Endothelial cell of umbilical vein (primary cell): ENCODE measurements at regions not wholly inside any gene's neighbourhood (a gene's known extent, or its start where the extent isn't known, plus 50 kb on each side); places are given as distances from the start of the nearest gene placed in this dataset.

Experiments
- EZH2 ChIP-seq: IDR thresholded peaks from 2 replicates; pipeline ENCODE4 v1.6.1; 2012; ENCODE audit warnings: borderline replicate concordance, low read depth, mild to moderate bottlenecking, moderate library complexity, low read length, inconsistent platforms; ENCODE audit not compliant: severe bottlenecking
- FOS ChIP-seq: IDR thresholded peaks from 2 replicates; pipeline ENCODE4 v1.6.1; 2011; ENCODE audit warnings: mild to moderate bottlenecking, low read length, moderate library complexity, borderline replicate concordance; ENCODE audit not compliant: insufficient read depth
- JUN ChIP-seq: IDR thresholded peaks from 2 replicates; pipeline ENCODE4 v1.6.1; 2011; ENCODE audit warnings: borderline replicate concordance, low read depth; ENCODE audit not compliant: insufficient read length, insufficient read depth
- MYC ChIP-seq: IDR thresholded peaks from one replicate; pipeline ENCODE4 v1.6.1; 2011; ENCODE audit warnings: mild to moderate bottlenecking, low read depth, low read length
- POLR2A ChIP-seq: IDR thresholded peaks from 2 replicates; pipeline ENCODE4 v1.6.1; 2012; ENCODE audit warnings: low read depth, mild to moderate bottlenecking, control low read depth, low read length
- POLR2AphosphoS5 ChIP-seq: IDR thresholded peaks from 2 replicates; pipeline ENCODE4 v1.6.1; 2012; ENCODE audit warnings: low read depth, mild to moderate bottlenecking, control low read depth, low read length, moderate library complexity; ENCODE audit not compliant: insufficient read depth
- TF ChIP-seq, protein P1 (sequence below), 2 donors: IDR thresholded peaks; 1 replicate in 1 of 2; 2 replicates in 1 of 2; pipeline ENCODE4 v1.5.1; 2011; ENCODE audit warnings: low read length in 2 of 2, mild to moderate bottlenecking in 2 of 2, moderate library complexity in 2 of 2, control low read depth in 1 of 2, inconsistent platforms in 1 of 2, low read depth in 1 of 2; ENCODE audit not compliant: insufficient read depth in 1 of 2; ENCODE audit errors: extremely low read depth in 1 of 2
- TF ChIP-seq, protein P2 (sequence below): IDR thresholded peaks from 2 replicates; pipeline ENCODE4 v1.6.1; 2011; ENCODE audit not compliant: insufficient read depth, insufficient read length

DNA sequence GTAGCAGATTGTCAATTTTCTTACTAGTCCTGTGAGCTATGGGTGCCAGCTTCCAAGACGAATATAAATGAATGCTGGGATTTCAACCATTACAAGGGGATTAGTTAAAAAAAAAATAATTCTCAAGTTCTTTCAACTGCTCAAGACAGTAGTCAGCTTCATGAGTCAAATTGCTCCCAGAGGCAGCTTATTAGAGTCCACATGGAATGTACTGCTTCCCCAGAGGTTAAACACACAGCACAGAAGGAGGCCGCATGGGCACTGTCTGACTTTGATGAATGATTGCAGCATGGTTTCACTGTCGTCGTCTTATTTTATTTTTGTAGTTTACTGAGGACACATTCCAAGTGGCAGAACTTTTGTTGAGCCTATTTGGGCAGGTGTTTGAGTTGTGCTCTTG lies 563.2 kb downstream of the TMEM135 start:
- TF ChIP-seq, protein P1, sequence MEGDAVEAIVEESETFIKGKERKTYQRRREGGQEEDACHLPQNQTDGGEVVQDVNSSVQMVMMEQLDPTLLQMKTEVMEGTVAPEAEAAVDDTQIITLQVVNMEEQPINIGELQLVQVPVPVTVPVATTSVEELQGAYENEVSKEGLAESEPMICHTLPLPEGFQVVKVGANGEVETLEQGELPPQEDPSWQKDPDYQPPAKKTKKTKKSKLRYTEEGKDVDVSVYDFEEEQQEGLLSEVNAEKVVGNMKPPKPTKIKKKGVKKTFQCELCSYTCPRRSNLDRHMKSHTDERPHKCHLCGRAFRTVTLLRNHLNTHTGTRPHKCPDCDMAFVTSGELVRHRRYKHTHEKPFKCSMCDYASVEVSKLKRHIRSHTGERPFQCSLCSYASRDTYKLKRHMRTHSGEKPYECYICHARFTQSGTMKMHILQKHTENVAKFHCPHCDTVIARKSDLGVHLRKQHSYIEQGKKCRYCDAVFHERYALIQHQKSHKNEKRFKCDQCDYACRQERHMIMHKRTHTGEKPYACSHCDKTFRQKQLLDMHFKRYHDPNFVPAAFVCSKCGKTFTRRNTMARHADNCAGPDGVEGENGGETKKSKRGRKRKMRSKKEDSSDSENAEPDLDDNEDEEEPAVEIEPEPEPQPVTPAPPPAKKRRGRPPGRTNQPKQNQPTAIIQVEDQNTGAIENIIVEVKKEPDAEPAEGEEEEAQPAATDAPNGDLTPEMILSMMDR (IDR thresholded peaks at IDR 0.05; ENCODE audit: extremely low read depth in 1 of 2, insufficient read depth in 1 of 2, low read depth in 1 of 2, low read length in 2 of 2): no peak
- TF ChIP-seq JUN (no peak), POLR2A (no peak), POLR2AphosphoS5 (no peak), EZH2 (no peak), MYC (no peak), FOS (no peak)
- TF ChIP-seq, protein P2, sequence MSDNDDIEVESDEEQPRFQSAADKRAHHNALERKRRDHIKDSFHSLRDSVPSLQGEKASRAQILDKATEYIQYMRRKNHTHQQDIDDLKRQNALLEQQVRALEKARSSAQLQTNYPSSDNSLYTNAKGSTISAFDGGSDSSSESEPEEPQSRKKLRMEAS: no peak
